HG02981 (cell line): ENCODE measurements at regions not wholly inside any gene's neighbourhood (a gene's known extent, or its start where the extent isn't known, plus 50 kb on each side); places are given as distances from the start of the nearest gene placed in this dataset.
"Not testable (repeated sequence)": the region's sequence is repeated elsewhere in the genome, so short reads cannot be mapped to it uniquely, and the experiment has no call there.

ENCODE experiments used
- ATAC-seq: cut with Tn5 transposase; IDR thresholded peaks from one replicate; pipeline ENCODE4 v1.9.1; 2021; ENCODE audit warnings: mild to moderate bottlenecking, moderate library complexity; ENCODE audit not compliant: unreplicated experiment

DNA sequence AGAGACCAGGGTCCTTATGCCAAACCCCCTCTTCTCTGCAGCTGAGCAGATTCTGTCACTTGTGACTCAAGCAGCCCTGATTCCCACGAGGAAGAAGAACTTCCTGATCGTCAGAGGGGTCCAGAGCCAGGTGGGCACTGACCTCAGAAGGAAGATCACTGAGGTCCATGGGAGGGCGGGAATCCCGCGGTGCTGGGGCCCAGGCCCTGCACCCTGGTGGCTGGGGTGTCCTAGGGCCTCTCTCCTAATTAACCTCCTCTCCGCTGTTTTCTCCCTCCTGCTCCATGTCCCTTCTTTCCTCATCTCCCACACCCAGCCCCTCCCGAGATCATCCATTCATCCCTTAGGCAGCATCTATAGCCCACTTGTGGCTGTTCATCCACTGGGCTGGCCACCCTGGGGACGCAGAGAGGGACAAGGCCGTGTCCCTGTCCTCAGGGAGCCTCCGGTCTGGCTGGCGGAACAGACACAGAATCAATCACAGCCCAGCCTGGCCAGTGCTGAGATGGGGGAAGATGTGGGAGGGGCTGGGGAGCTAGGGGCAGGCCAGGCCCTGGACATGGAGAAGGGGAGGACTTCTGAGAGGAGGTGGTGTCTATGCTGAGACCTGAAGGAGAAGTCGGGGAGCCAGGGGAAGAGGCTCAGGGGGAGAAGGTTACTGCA, 638.3 kb downstream of the MATN1 start:
- ATAC-seq, result no peak

DNA sequence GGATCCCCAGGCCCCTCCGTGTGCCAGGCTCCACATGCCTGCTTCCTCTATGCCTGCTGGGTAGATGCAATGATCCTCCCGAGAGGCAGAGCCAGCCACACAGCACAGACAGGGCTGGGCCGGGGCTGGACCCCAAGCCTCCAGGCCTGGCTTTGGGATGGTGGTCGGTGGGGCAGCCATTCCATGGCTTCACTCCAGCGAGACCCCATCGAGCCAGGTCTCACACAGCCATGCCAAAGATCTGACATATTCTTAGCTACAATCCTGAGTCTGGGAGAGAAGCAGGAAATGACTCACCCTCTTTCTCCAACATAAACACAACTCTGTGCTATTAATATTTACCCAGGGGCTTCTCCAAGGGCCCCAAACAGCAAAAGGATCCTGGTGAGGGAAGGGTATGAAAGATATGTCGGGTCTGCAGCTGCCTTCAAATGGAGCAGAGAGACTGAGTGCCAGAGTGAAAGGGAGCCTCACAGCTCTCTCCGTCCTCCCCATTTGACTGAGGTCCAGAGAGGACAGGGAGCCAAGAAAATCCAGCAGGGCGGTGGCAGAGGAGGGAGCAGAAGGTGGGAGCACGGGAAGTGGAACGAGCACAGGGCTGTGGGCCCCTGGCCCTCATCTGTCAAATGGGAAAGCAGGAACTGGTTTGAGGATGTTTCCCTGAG, 639.5 kb downstream of the MATN1 start:
- no peak for ATAC-seq

DNA sequence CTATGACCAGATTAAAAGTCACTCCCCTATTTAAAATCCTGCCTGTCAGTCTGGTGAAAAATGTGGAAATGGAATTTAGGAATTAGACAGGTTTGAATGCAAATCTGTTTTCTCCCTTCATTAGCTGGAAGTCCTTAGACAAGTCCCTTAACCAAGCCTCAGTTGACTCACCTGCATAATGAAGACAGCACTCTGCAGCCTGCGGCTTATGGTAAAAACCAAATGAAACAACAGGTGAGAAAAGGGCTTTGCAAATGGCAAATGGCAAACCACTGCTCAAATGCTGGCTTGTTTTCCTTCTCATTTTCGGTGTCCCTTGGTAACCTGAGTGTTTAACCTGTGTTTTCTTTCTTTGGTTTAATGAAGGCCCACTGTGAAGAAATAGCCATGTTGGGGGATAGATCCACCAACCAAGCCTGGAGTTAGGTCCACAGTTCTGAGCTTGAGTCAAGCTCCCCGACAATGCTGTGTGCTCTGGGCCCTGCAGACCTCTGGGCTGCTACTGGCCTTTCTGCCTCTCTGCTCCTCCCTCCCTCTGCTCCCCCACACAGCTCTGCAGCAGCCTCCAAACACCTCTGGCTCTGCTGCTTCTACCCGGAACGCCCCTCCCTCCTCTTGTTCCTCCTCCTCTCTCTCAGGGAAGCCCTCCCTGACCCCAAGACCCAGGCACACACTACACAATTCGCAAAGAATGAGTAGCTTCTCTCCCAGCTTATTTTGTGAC, 641.8 kb downstream of the MATN1 start:
- ATAC-seq, result no peak

DNA sequence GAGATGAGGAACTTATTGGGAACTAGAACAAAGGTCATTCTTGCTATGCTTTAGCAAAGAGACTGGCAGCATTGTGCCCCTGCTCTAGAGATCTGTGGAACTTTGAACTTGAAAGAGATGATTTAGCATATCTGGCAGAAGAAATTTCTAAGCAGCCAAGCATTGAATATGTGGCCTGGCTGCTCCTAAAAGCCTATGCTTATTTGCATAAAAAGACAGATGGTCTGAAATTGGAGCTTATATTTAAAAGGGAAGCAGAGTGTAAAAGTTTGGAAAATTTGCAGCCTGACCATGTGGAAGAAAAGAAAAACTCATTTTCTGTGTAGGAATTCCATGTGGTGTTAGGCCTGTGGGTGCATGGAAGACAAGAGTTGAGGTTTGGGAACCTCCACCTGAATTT, 647.5 kb downstream of the MATN1 start:
- ATAC-seq, result not testable (repeated sequence)

- ATAC-seq, result no peak
These were observed 654.5 kb downstream of the MATN1 start for GRCh38 chr1:30068787-30069472.

GRCh38 chr1:30064547-30064946, 658.8 kb downstream of the MATN1 start:
- ATAC-seq, result no peak

DNA sequence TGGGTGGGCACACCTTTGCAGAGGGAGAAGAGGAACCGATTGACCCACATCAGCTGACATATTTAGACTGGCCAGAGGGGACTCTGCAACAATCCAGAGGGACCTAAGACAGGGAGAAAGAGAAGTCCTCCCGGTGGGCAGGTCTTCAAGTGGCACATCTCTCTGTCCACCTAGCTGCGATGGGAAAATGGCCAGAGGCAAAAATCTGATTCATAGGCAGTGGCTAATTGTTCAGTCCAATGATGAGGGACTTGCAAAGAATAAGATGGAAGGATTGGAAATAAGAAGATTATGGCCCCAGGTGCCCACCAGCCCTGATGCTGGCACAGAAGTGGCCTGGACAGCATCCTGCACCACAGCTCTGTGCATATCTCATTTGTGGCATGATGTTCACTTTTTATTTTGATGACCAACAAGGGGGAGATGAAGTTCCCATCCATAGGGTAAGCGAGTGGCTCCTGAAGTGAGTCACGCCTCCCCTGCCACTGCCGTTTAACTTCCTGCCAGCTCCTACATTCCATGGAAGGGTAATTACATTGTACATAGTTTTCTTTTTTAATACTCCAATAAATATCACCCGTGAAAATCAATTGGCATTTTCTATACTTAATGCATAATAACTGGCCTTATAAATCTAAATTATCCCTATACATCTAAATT, 659.6 kb downstream of the MATN1 start:
- no peak for ATAC-seq

- ATAC-seq, result no peak
These were observed 661.8 kb downstream of the MATN1 start for GRCh38 chr1:30061292-30062220.

DNA sequence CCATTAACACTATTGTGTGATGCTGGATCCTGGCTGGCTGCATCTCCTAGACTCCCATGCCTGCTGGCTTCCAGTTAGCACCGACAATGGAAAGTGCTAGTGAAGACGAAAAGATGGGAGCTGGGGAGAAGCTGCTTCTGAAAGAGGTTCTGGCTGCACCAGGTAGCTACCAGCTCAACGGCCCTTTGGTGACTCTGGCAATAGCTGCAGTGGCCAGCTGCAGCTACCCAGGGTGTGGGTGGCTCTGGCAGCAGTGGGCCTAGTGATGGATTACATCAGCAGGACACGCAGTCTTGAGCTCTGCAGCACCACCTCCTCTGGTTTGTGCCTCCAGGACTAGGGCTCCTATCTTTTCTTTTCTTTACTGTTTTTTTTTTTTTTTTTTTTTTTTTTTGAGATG, 662.6 kb downstream of the MATN1 start:
- no peak for ATAC-seq

DNA sequence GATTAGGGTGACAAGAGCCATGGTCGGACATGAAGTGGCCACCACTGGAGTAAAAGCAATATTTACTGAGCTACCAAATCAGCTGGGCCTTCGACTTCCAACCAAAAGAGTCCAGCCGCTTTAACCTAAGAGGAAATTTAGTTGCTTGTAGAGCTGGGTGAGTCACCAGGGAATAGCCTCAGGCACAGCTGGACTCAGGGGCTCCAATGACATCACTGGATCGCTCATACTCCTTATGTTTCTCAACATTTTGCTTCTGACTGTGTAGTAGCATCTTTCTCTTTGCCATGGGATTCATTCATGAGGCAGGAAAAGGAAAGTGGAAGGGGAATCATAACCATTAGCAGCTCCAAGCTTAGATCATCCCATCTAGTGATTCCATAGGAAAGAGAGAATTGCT, 664.4 kb downstream of the MATN1 start:
- ATAC-seq, result no peak

- ATAC-seq, result no peak
These were observed 669.3 kb downstream of the MATN1 start for GRCh38 chr1:30054126-30054525.

GRCh38 chr1:30052178-30052577, 671.2 kb downstream of the MATN1 start:
- ATAC-seq, result no peak

GRCh38 chr1:30051777-30052176, 671.6 kb downstream of the MATN1 start:
- no peak for ATAC-seq

DNA sequence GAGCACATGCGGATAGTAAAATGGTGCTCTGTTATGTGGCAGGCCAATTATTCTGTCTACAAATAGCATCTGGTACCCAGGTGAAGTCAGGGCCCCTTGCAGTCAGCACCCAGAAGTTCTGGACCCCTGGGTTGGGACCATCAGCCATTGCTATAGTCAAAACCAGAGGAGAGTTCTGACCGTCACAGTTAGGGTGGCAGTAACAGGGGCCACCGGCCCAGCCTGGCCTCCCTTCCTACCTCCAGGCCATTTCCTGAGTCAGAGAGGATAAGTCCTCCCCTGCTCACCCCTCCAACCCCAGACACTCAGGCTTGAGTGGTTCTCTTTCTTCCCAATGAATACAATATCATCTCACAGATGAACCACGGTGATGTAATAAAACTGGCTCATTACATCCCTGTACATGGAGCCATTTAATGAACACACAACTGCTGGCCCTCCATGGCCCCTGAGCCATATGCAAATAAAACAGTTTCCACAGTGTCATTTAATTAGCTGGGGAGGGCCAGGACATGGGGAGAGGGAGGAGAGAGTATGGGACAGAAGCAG, 673.6 kb downstream of the MATN1 start:
- ATAC-seq, result no peak

DNA sequence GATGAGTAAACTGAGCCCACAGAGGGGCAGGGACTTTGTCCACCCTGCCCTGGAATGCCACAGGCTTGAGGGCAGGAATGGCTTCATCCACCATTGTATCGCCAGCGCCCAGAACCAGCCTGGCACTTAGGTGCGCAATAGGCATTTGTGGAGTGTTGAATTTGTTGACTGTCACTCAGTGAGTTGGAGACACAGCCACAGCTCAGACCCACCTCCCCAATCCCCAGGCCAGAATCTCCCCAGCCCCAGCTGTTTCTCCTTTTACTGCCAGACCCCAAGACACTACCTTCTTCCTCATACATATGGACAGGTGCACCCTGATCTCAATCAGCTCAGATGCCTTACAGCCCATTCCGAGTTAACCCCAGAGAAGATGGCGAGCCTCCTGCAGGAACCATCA, 674.5 kb downstream of the MATN1 start:
- ATAC-seq, result no peak

DNA sequence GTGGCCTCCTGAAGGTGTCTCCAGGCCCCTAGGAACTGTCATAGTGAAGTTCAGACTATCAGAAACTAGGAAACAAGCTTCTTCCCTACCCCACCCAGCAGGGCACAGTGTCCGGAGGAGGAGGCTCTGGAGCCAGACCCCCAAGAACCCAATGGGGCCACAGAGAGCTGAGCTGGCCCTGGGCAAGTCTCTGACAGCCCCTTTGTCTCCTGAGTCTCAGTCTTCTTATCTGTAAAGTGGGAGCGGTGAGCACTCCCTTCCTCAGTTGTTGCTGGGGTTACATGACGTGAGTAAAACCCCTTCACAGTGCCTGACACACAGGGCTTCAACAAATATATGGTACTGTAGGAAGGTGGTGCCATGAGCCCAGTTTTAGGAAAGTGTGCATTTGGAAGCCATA, 675.8 kb downstream of the MATN1 start:
- ATAC-seq, result no peak

GRCh38 chr1:30046751-30047150, 676.6 kb downstream of the MATN1 start:
- ATAC-seq, result no peak

- ATAC-seq, result no peak
These were observed 677.9 kb downstream of the MATN1 start for GRCh38 chr1:30045304-30046090.

DNA sequence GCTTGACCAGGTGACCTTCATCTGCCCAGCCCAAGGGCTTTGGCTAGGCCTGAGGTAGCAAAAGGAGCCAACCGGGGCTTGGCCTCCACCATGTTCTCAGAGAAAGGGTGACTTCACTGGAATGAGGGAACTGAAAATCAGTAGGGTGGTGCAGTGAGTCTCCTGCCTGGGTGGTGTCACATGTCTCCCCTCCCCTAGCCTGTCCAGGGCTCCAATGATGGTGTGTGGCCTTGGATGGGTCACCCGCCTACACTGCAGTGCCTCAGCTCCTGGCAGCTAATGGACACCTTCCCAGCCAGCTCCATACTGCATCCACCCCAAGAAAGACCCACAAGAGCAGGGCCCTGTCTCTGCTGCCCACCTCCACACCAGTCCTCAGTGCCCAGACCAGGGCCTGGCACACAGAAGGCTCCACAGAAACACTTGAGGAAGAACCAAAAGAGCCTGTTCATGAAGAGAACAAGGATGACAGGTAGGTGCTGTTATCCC, 678.7 kb downstream of the MATN1 start:
- no peak for ATAC-seq
